ENCODE measurements at regions not wholly inside any gene's neighbourhood (a gene's known extent, or its start where the extent isn't known, plus 50 kb on each side); places are given as distances from the start of the nearest gene placed in this dataset.

DNA sequence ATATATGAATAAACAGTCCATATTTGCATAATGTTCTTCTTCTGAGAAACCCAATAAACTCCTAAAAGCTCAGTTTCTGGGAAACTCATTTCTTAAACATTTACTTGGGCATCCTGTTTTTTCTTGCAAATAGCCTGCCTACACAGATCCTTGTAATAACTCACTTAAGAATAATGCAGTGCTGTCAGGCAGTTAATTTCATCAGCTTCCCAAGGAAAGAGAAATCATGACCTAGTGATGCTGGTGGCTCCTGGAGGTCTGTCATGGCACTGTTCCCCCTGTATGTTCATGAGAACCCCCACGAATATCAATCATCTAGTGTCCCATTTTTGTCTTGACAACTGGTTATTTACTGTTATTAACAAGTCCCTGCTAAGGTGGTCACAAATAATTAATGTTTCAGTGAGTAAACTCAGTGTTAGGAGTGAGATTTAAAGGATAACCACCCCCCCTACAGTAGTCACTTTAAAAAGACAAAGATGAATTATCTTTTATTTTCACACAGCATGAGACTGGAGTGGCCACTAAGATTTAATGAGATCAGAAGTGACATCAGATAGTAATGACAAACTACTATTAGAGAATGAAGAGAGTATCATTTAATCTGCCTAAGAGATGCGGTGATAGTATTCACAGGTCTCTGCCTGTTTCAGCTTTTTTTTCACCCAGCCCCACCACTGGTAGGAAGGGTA lies 279.5 kb upstream of the NECTIN3 start:
- Histone ChIP-seq H3K36me3 (ENCODE audit: control insufficient read depth, insufficient read depth, low read length) (no peaks in the 10 kb centered on the region), H3K4me3 (ENCODE audit: low read depth, low read length) (no peak overlapping the region), H3K9ac (ENCODE audit: low read length) (no peak overlapping the region), H3K27ac (ENCODE audit: low read depth, low read length) (no peak overlapping the region), H3K4me1 (ENCODE audit: control insufficient read depth, insufficient read depth, low read length) (no peaks in the 10 kb centered on the region), H3K9me3 (ENCODE audit: control insufficient read depth, insufficient read depth, low read depth, low read length) (no peaks in the 10 kb centered on the region), H3K27me3 (ENCODE audit: control insufficient read depth, insufficient read depth, low read length) (no peaks in the 10 kb centered on the region)

DNA sequence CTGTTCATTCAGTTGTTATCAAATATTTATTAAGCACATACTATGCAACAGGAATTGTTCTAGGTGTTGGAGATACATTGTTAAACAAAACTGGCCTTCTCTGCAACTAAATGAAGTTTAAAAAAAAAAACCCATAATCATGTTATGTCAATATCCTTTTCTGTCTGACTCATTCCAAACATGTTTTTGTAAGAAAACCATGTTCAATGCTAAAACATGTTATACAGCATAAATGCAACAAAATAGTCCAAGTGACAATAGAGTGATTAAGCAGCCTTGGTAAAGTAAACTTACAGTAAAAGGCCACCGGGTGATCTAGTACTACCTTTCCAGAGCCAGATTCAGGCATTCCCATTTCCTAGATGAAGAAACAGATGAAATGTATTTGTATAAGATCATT lies 278.0 kb upstream of the NECTIN3 start:
- H3K4me1 ChIP-seq (ENCODE audit: control insufficient read depth, insufficient read depth, low read length), result no peaks in the 10 kb centered on the region
- no peak overlapping the region for H3K9ac ChIP-seq (ENCODE audit: low read length)
- no peak overlapping the region for H3K27ac ChIP-seq (ENCODE audit: low read depth, low read length)

DNA sequence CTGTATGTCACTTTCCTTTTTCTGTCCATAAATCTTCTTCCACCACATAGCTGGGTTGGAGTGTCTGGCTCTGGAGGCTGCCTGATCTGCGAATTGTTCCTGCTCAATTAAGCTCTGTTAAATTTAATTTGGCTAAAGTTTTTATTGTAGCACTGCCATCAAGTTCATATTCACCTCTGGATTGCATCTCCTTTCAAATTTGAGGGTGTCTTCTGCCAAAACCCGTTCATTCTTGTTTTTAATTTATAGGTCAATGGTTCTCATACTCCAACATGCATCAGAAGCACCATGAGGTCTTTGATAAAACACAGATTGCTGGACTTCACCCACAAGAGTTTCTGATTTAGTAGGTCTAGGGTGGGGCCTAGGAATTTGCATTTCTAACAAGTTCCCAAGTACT lies 276.5 kb upstream of the NECTIN3 start:
- H3K9me3 ChIP-seq (ENCODE audit: control insufficient read depth, insufficient read depth, low read depth, low read length), result no peaks in the 10 kb centered on the region
- no peaks in the 10 kb centered on the region for H3K36me3 ChIP-seq (ENCODE audit: control insufficient read depth, insufficient read depth, low read length)
- H3K27ac ChIP-seq (ENCODE audit: low read depth, low read length), result no peak overlapping the region
- no peaks in the 10 kb centered on the region for H3K4me1 ChIP-seq (ENCODE audit: control insufficient read depth, insufficient read depth, low read length)
- no peak overlapping the region for H3K4me3 ChIP-seq (ENCODE audit: low read depth, low read length)
- no peaks in the 10 kb centered on the region for H3K27me3 ChIP-seq (ENCODE audit: control insufficient read depth, insufficient read depth, low read length)
- no peak overlapping the region for H3K9ac ChIP-seq (ENCODE audit: low read length)

More for the DNA sequence above, 278.0 kb upstream of the NECTIN3 start:
- Histone ChIP-seq H3K36me3 (ENCODE audit: control insufficient read depth, insufficient read depth, low read length) (no peaks in the 10 kb centered on the region), H3K4me3 (ENCODE audit: low read depth, low read length) (no peak overlapping the region), H3K27me3 (ENCODE audit: control insufficient read depth, insufficient read depth, low read length) (no peaks in the 10 kb centered on the region), H3K9me3 (ENCODE audit: control insufficient read depth, insufficient read depth, low read depth, low read length) (no peaks in the 10 kb centered on the region)

DNA sequence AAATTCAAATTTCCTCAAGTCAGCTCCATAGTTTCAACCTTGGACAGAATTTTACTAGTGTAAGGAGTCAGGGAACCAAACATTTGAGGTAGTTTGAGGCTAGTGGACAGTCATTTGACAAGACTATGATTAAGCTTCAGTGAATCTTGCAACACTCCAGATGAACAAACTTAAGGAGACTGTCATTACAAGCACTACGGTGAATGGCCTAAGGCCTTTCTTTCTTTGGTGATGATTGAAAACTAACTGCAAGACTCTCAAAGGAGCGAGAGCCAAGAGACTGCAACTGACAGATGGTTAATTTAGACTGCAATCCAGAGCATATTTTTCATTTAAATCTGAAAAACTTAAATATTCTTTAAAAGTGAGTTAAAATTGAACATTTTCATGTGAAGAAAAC lies 272.3 kb upstream of the NECTIN3 start:
- Histone ChIP-seq H3K36me3 (ENCODE audit: control insufficient read depth, insufficient read depth, low read length) (no peaks in the 10 kb centered on the region), H3K27me3 (ENCODE audit: control insufficient read depth, insufficient read depth, low read length) (no peaks in the 10 kb centered on the region)

DNA sequence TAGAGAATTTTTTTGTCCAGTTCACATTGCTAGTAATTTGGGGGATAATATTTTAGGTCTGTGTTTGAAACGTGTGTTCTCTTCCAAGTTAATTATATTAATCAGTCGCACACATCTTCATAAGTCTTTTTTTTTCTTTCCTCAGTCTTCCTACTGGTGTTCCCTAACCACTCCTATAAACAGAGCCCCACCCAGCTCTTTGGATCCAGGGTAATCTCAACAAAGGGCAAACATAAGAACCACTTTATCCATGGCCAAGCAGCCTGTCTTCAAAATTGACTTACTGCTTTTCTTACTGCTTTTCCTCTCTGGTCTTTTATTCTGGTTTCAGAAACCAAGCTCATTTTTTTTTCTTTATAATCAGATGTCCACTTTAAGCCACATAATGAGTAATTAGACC lies 266.8 kb upstream of the NECTIN3 start:
- no peaks in the 10 kb centered on the region for H3K9me3 ChIP-seq (ENCODE audit: control insufficient read depth, insufficient read depth, low read depth, low read length)
- H3K9ac ChIP-seq (ENCODE audit: low read length), result no peak overlapping the region
- no peaks in the 10 kb centered on the region for H3K36me3 ChIP-seq (ENCODE audit: control insufficient read depth, insufficient read depth, low read length)
- no peak overlapping the region for H3K4me3 ChIP-seq (ENCODE audit: low read depth, low read length)
- no peaks in the 10 kb centered on the region for H3K27me3 ChIP-seq (ENCODE audit: control insufficient read depth, insufficient read depth, low read length)
- H3K4me1 ChIP-seq (ENCODE audit: control insufficient read depth, insufficient read depth, low read length), result no peaks in the 10 kb centered on the region
- no peak overlapping the region for H3K27ac ChIP-seq (ENCODE audit: low read depth, low read length)

More for the DNA sequence above, 272.3 kb upstream of the NECTIN3 start:
- no peaks in the 10 kb centered on the region for H3K4me1 ChIP-seq (ENCODE audit: control insufficient read depth, insufficient read depth, low read length)
- H3K4me3 ChIP-seq (ENCODE audit: low read depth, low read length), result no peak overlapping the region
- no peaks in the 10 kb centered on the region for H3K9me3 ChIP-seq (ENCODE audit: control insufficient read depth, insufficient read depth, low read depth, low read length)
- no peak overlapping the region for H3K27ac ChIP-seq (ENCODE audit: low read depth, low read length)
- H3K9ac ChIP-seq (ENCODE audit: low read length), result no peak overlapping the region

DNA sequence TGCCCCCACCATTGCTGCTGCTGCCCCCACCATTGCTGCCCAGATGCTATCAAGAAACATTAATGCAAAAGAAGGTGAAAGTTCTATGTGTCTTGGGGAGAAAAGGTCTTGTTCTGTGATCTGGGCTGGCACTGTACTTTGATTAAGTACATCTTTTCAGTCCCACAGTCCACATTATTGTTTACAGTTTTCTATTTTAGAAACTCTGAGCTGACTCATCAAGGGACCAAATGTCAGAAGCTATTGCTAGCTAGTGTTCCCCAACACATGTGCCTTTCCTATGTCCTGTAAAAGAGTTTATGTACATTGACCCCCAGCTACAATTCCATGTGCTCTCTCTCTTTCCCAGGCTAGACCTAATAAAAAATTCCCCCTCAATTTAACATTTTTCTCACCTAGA lies 264.7 kb upstream of the NECTIN3 start:
- Histone ChIP-seq H3K9me3 (ENCODE audit: control insufficient read depth, insufficient read depth, low read depth, low read length) (no peaks in the 10 kb centered on the region), H3K27ac (ENCODE audit: low read depth, low read length) (no peak overlapping the region), H3K36me3 (ENCODE audit: control insufficient read depth, insufficient read depth, low read length) (no peaks in the 10 kb centered on the region), H3K9ac (ENCODE audit: low read length) (no peak overlapping the region), H3K4me3 (ENCODE audit: low read depth, low read length) (no peak overlapping the region), H3K27me3 (ENCODE audit: control insufficient read depth, insufficient read depth, low read length) (no peaks in the 10 kb centered on the region), H3K4me1 (ENCODE audit: control insufficient read depth, insufficient read depth, low read length) (no peaks in the 10 kb centered on the region)

DNA sequence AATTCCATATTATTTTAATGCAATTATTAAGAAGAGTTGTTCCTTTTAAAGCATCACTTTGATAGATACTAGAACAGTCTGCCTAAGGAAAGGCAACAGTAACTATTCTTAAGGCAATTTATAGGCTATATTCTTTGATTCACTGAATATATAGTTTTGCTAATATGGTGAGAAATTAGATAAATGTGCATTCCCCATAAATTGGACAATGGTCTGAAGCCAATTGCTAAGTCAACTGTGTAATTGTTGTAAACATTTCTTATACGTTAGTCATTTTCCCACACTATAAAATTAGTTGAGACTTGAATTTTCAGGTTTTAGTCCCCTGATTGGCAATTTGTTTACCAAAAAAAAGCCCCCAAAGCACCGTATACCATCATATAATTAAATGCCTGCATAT lies 263.0 kb upstream of the NECTIN3 start:
- no peak overlapping the region for H3K4me3 ChIP-seq (ENCODE audit: low read depth, low read length)

DNA sequence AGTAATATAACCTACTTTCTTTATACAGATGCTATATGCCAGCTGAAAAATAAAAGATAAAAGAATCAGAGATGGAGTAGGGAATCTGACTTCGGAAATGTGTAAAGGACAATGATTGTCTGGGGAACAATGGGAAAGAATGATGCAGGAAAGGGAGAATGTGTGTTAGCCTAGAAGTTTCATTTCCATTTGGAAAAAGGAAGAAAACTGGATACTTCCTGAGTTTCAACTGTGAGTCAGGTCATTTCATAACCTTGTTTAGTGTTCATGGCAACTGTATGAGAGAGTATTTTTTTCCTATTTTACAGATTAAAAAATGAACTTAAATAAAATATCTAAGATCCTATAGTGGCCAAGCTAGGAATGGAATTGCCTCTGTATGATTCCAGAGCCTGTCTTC lies 261.3 kb upstream of the NECTIN3 start:
- no peaks in the 10 kb centered on the region for H3K27me3 ChIP-seq (ENCODE audit: control insufficient read depth, insufficient read depth, low read length)
- H3K27ac ChIP-seq (ENCODE audit: low read depth, low read length), result no peak overlapping the region
- H3K36me3 ChIP-seq (ENCODE audit: control insufficient read depth, insufficient read depth, low read length), result no peaks in the 10 kb centered on the region
- no peak overlapping the region for H3K4me3 ChIP-seq (ENCODE audit: low read depth, low read length)
- H3K9ac ChIP-seq (ENCODE audit: low read length), result no peak overlapping the region
- H3K9me3 ChIP-seq (ENCODE audit: control insufficient read depth, insufficient read depth, low read depth, low read length), result no peaks in the 10 kb centered on the region
- H3K4me1 ChIP-seq (ENCODE audit: control insufficient read depth, insufficient read depth, low read length), result no peaks in the 10 kb centered on the region; the same call in 1 of the 2 replicates

More for the DNA sequence above, 263.0 kb upstream of the NECTIN3 start:
- no peaks in the 10 kb centered on the region; the same call in 1 of the 2 replicates for H3K4me1 ChIP-seq (ENCODE audit: control insufficient read depth, insufficient read depth, low read length)
- no peaks in the 10 kb centered on the region for H3K9me3 ChIP-seq (ENCODE audit: control insufficient read depth, insufficient read depth, low read depth, low read length)
- H3K27me3 ChIP-seq (ENCODE audit: control insufficient read depth, insufficient read depth, low read length), result no peaks in the 10 kb centered on the region
- no peaks in the 10 kb centered on the region for H3K36me3 ChIP-seq (ENCODE audit: control insufficient read depth, insufficient read depth, low read length)
- H3K27ac ChIP-seq (ENCODE audit: low read depth, low read length), result no peak overlapping the region
- H3K9ac ChIP-seq (ENCODE audit: low read length), result no peak overlapping the region

DNA sequence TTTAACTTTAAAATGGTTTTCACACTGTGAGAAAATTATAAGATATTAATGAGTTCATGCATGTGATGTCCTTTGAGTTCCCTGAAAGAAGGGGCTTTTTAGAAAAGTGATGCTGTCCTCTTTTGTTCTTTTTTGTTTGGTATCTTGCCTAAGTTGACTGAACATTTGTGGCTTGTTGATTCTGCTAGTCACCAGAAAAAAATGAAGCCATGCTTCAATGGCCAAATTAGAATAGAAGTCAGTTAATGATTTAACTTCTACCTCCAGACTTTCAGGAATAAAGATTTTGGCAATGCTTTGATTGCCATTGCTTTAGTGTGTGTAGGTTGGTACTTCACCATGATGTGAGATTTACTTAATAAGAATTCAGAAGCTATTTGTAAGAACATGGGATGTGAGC lies 260.6 kb upstream of the NECTIN3 start:
- Histone ChIP-seq H3K27ac (ENCODE audit: low read depth, low read length) (no peak overlapping the region), H3K9me3 (ENCODE audit: control insufficient read depth, insufficient read depth, low read depth, low read length) (no peaks in the 10 kb centered on the region), H3K36me3 (ENCODE audit: control insufficient read depth, insufficient read depth, low read length) (no peaks in the 10 kb centered on the region), H3K4me3 (ENCODE audit: low read depth, low read length) (no peak overlapping the region), H3K4me1 (ENCODE audit: control insufficient read depth, insufficient read depth, low read length) (no peaks in the 10 kb centered on the region; the same call in 1 of the 2 replicates), H3K9ac (ENCODE audit: low read length) (no peak overlapping the region), H3K27me3 (ENCODE audit: control insufficient read depth, insufficient read depth, low read length) (no peaks in the 10 kb centered on the region)

DNA sequence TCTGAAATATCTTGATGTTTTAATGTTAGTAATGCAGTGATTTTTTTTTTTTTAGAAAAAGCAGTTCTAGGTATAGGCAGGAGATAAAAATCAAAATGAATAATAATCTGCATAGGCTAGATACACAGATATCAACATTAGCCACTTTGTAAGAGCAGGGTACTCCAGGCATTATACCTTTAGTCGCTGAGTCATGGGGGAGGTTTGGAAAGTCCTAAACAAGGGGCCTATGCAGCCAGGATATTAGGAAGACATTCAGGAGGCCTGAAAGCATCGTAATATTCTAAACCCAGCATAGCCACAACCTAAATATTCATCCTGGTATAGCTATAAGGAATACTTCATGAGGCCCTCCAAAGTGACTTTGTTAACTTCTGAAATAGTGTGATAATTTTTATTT lies 258.1 kb upstream of the NECTIN3 start:
- Histone ChIP-seq H3K9ac (ENCODE audit: low read length) (no peak overlapping the region), H3K4me1 (ENCODE audit: control insufficient read depth, insufficient read depth, low read length) (no peaks in the 10 kb centered on the region; the same call in 1 of the 2 replicates), H3K27me3 (ENCODE audit: control insufficient read depth, insufficient read depth, low read length) (no peaks in the 10 kb centered on the region), H3K4me3 (ENCODE audit: low read depth, low read length) (no peak overlapping the region), H3K36me3 (ENCODE audit: control insufficient read depth, insufficient read depth, low read length) (no peaks in the 10 kb centered on the region), H3K27ac (ENCODE audit: low read depth, low read length) (no peak overlapping the region), H3K9me3 (ENCODE audit: control insufficient read depth, insufficient read depth, low read depth, low read length) (no peaks in the 10 kb centered on the region)

DNA sequence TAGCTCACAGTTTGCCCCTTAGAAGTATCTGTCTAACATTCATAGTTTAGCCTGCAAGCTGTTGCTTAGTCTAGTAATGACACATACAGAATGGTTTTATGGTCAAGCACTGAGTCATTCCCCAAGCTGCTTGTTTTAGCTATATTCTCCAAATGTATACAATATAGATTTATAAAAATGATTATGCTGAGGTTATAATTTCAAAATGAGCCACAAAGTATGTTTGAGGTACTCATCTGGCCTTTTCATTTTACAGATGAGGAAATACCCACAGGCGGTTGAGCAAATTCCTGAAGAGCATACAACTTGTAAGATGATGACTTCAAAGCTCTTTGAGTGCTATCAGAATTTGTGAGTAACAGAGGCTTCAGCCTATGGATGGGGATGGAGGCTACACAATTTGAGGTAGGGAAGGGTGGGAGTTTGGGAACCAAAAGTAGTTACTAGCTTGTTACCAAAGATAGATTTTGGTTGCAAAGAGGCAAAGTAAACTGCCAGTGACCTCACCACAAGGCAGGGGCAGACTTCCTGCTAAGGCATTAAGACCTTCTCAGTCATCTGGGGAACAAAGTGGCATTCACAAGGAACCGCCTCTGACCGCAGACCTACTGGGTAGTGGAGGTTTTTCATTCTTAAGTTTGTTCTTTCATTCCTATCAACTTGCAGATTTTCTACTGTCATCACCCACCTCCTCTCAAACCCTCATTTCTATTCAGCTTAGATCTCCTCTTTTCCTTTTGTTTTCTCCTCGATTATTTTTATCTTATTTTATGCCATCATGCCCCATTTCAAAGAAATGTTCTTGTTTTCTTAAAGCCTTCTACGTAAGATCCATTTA lies 257.2 kb upstream of the NECTIN3 start:
- H3K36me3 ChIP-seq (ENCODE audit: control insufficient read depth, insufficient read depth, low read length), result no peaks in the 10 kb centered on the region

More for the DNA sequence above, 257.2 kb upstream of the NECTIN3 start:
- H3K4me1 ChIP-seq (ENCODE audit: control insufficient read depth, insufficient read depth, low read length), result no peaks in the 10 kb centered on the region; the same call in 1 of the 2 replicates
- H3K27me3 ChIP-seq (ENCODE audit: control insufficient read depth, insufficient read depth, low read length), result no peaks in the 10 kb centered on the region
- no peak overlapping the region for H3K27ac ChIP-seq (ENCODE audit: low read depth, low read length)
- no peak overlapping the region for H3K9ac ChIP-seq (ENCODE audit: low read length)
- no peak overlapping the region for H3K4me3 ChIP-seq (ENCODE audit: low read depth, low read length)
- H3K9me3 ChIP-seq (ENCODE audit: control insufficient read depth, insufficient read depth, low read depth, low read length), result no peaks in the 10 kb centered on the region

Measured in HUES6 (cell line).